GM19023 (cell line): ENCODE measurements at regions not wholly inside any gene's neighbourhood (a gene's known extent, or its start where the extent isn't known, plus 50 kb on each side); places are given as distances from the start of the nearest gene placed in this dataset.

Source experiments
- ATAC-seq: cut with Tn5 transposase; IDR thresholded peaks from one replicate; pipeline ENCODE4 v1.9.1; 2021; ENCODE audit warnings: mild to moderate bottlenecking, moderate library complexity; ENCODE audit not compliant: unreplicated experiment

DNA sequence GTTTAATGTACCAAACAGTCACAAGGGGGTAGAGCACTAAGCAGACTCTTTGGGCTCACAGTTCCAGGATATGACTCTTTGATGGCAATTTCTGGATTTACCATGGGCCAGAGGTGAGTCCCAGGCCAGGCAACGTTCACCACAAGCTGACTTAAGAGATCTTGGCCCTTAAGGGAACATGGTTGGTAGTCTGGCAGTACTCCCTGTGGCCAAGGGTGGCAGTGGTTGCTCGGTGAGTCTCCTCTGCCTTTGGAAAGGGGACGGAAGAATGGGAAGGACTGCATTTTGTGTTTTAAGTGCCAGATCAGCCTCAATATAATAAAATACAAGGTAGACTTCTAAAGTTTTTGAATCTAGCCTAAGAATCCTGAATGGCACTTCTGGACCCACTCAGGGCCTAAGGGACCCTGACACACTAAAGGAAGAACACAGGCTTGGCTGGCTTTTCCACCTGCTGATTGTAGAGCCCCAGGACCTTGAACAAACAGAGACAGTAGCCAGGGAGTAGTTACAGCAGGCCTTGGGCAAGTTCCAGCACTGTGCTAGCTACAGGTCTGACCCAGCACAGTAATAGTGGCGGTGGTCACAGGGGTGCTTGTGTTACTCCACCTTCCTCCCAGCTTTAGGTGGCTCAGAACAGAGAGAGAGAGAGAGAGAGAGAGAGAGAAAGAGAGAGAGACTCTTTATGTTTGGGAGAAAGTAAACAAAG lies 730.7 kb upstream of the ALCAM start:
- ATAC-seq: no peak

DNA sequence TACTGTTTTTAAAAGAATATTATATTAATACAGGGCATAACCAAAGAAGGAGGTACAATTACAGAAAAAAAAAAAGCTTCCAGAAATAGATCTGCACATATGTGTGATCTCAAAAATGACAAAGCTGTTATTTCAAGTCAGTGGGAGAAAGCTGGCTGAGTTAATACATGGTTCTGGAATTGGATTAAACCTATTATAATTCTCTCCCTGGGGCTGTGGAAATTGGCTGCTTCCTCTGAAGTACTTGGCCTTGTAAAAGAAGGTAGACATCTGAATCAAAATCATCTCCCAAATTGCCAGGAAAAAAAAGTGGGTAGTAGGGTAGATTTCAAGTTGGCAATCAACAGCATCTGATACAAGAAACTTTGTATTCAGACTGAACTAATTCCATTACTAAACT lies 723.9 kb upstream of the ALCAM start:
- no peak for ATAC-seq

DNA sequence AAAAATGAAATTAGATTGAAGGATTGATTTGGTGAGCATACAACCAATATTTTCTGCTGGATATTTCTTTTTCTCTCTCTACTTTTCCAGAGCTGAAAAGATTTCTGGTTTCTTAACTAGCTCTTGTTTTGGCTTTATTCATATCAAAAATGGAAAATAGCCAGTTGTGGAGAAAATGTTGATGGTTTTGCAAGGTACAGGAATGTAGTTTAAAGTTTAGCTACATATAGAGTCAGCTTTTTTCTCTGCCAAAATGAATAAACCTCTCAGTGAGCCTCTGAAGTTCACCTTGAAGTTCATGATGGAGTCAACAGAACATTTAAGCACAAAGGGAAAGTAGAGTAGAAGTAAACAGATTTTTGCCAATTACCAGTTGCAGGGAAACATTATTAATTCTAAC lies 720.5 kb upstream of the ALCAM start:
- ATAC-seq: no peak

DNA sequence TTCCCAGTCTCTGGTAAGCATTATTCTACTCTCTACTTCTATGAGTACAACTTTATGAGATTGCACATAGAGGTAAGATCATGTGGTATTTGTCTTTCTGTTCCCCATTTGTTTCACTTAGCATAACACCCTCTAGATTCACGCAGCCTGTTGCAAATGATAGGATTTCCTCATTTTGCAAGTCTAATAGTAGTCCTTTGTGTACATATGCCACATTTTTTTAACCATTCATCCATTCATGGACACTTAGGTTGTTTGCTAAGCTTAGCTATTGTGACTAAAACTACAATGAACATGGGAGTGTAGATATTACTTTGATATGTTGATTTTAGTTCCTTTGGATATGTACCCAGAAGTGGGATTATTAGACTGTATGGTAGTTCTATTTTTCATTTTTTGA lies 717.9 kb upstream of the ALCAM start:
- no peak for ATAC-seq

DNA sequence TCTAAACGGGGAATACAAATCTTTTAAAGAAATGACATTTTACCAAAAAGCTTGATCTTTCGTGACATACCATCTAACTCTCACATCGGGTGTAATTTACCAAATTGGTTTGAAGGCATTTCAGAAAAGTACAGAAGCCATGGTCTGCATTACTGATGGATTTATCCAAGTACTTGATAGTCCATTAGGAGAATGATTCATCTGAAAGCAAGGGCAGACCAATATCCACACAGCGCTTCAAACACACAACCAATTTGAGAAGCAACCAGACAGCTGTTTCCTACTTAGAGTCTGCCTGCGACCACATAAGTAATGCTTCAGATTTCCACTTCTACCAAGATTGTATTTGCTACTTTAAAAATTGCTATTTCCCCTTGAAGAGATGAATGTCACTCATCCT lies 697.6 kb upstream of the ALCAM start:
- no peak for ATAC-seq

DNA sequence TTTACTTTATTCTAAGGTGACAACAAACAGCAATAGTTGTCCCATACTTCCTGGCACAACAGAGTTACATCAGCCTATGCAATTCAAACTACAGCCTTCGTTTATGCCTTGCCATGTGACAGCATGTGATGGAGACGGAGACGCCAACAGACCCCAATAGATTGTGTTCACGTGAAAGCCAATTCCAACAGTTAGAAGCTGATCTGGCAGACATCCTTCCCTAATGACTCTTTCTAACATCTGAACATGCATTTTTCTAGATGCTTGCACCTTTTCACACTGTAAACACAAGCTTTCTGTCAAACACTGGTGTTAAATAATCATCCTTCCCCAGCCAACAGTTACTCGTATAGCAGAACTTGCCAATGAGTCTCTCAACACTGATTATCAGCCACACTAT lies 694.4 kb upstream of the ALCAM start:
- no peak for ATAC-seq

DNA sequence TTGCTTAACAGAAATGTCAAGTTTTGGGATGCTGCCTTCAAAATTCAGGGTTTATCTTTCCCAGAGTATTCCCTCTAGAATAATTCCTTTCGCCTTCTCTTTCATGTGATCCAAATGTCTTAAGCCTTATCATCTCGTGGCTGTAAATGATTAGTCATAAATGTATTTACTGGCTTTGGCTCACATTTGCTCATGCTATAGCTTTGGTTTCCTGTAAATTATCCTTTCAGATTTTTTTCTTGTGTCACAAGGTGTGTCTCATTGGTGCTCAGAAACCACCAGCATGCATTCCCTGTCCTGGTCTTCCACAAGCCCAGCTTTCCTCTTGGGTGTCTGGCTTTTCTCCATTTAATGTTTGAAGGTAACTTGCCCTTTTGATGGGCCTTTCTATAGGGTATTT lies 692.7 kb upstream of the ALCAM start:
- ATAC-seq: no peak

DNA sequence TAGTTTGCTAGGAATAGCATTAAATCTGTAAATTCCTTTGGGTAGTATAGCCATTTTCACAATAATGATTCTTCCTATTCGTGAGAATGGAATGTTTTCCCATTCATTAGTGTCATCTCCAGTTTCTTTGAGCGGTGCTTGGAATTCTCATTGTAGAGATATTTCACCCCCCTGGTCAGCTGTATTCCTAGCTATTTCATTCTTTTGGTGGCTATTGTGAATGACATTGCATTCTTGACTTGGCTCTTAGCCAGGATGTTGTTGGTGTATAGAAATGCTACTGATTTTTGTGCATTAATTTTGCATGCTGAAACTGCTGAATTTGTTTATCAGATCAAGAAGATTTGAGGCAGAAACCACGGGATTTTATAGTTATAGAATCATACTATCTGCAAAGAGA lies 690.5 kb upstream of the ALCAM start:
- no peak for ATAC-seq

DNA sequence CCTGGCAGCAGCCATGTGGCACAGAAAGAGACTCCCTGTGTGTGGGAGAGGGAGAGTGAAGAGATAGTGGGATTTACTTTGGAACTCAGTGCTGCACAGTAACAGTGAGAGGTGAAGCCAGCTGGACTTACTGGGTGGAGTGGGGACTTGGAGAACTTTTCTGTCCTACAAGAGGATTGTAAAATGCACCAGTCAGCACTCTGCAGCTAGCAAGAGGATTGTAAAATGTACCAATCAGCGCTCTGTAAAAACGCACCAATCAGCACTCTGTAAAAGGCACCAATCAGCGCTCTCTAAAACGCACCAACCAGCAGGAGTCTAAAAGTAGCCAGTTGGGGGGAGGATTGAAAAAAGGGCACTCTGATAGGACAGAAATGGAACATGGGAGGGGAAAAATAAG lies 688.8 kb upstream of the ALCAM start:
- no peak for ATAC-seq

DNA sequence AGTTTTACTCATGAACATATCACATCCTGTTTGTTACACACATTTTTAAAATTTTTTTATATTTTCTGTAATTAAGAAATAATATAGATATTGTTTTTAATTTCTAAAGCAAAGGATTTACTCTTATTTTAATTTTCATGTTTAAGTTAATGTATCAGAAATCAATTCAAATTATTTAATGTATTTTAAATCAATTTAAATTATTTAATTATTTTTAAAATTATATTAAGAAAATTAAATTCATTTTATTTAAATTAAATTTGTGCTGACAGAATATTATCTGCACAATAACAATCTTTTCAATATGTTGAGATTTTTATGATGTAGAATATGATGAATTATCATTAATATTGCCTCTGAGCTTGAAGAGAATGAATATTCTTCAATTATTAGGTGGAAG lies 681.2 kb upstream of the ALCAM start:
- ATAC-seq: no peak

DNA sequence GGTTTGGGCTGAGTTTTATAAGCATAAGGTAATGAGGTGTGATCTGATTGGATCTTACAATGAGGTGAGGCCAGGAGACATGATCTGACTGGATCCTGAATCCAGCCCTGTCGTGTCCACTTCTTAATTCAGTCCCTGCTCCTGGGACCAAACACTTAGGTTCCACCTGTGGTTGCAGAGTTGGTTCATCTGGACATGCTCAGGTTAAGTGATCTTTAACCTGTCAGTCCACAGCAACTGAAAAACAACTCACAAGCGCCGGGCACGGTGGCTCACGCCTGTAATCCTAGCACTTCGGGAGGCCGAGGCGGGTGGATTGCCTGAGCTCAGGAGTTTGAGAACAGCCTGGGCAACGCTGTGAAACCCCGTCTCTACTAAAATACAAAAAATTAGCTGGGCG lies 679.3 kb upstream of the ALCAM start:
- ATAC-seq: no peak

DNA sequence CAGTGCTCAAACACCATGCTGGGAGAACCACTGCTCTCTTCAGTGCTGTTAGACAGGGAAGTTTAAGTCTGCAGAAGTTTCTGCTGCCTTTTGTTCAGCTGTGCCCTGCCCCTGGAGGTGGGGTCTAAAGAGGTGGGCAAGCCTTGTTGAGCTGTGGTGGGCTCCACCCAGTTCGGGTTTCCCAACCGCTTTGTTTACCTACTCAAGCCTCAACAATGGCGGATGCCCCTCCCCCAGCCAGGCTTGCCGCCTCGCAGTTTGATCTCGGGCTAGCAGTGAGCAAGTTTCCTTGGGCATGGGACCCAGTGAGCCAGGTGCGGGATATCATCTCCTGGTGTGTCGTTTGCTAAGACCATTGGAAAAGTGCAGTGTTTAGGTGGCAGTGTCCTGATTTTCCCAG lies 670.2 kb upstream of the ALCAM start:
- no peak for ATAC-seq

DNA sequence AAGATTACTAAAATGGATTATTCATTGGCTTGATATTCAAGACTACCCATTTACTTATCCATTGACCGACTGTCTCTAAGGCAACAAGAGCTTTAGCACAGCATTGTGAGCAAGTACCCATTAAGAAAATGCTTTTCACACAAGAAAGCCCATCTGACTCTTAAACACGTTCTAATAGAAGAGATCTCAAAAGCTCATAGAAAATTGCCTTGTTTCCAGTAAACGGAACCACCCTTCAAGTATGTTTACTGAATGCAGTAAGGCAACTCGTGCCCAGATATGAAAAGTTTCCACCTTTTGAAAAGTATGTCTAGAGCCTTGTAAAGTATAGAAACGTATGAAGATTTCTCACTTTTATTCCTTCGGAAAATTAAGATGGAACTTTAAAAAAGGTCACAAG lies 655.3 kb upstream of the ALCAM start:
- ATAC-seq: no peak

DNA sequence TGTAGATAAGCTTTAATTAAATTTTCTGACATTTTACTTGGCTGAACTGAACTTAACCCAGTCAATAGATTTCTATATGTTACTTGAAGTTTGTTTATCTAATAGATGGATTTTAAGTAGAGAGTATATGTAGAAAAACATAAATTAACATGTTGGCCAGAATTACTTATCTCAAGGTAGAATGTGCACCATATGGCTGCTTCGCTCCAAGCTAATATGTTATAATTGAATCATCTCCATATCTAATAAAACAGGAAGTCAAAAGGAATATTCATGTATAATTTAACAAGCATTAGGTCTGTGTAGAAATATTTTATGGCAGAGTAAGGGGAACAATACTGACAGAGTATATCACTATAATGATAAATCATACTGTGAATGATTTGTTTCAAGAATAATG lies 650.7 kb upstream of the ALCAM start:
- ATAC-seq: no peak

DNA sequence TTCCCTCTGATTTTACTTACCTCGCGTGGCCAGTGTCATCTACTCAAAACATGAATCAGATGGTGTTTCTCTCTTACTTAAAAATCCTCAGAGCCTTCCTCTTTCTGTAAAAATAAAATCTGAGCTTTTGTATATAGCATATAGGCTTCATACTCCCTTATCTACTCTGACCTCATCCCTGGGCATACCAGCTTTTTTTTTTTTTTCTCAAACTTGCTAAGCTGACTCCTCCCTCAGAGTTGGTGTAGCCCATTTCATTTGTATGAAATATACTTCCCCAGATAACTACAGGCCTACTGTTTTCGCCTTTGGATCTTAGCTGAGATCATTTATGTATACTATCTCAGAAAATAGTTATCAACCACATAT lies 648.9 kb upstream of the ALCAM start:
- peak; percentile 26 for ATAC-seq

DNA sequence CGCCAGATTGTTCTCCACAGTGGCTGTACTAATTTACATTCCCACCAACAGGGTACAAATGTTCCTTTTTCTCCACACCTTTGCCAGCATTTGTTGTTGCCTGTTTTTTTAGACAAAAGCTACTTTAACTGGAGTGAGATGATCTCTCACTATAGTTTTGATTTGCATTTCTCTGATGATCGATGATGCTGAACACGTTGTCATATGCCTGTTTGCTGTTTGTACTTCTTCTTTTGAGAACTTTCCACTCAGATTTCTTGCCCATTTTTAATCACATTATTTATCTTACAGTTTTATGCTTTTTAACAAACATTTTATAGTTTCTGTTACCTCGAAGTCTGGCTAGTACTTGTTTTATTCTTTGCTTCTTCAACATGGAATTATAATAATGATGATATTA lies 643.7 kb upstream of the ALCAM start:
- no peak for ATAC-seq

DNA sequence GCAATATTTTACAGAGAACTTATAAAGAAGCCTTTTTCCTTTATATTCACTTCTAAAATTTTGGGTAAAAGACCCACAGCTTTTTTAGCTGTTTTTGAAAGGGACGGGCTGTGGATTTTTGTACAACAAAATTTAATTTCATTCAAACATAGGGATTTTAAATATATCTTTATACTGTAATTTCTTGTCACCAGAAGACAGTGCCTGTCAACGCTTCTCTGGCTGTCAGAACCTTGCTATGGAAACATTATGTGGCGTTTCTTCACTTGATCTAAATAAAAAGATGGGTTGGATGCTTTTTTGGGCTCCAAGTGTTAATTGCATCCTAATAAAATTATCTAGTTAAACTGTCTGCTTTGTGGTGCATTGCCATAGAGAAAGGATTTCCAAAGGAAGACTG lies 635.6 kb upstream of the ALCAM start:
- ATAC-seq: no peak

DNA sequence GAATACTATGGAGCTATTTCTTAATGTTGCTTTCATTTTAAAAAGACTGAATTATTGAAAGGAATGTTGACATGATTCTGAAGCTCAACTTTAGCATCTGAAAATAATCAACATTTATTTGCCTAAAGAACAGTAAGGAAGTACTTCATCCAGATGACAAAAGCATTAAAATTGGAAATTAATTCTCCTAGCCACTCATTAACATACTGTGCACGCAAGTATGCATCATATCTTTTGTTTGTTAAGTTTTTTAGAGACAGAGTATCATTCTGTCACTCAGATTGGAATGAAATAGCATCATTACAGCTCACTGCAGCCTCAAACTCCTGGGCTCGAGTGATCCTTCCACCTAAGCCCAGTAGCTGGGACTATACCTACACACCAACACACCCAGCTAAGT lies 632.1 kb upstream of the ALCAM start:
- ATAC-seq: no peak

DNA sequence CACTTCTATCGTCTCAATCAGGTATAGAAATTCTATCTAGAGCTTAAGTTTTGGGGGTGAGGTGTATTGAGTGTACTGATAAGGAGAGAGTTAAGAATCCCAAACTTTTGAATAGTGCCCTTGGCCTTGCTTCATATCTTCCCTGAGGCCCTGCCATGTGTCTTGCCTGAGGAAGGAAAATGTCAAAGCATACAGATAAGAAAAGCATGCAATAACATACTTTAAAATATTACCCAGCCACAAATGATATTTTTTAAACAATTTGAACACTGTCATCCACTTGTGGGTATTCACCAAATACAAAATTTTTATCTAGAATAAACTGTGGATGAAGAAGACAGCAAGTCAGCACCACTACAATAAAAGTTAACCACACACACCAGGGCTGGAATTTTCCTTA lies 631.0 kb upstream of the ALCAM start:
- no peak for ATAC-seq

DNA sequence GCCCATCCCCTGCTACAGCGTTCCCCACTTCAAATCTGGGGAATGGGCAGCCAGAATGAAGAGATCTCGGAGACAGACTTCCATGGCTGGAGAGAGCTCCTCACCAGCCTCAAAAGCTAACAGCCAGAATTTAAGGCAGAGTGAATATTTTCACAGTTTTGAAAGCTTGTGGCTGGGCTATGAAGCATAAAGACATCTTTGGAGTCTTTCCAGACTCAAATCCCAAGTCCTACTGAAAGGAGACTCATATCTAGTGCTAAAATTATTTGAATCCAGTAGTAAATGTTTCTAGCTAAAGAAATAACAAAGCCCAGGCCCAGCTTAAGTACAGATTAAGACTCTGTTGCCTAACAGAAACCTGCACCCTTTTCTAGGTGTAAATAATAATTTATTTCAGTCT lies 628.4 kb upstream of the ALCAM start:
- ATAC-seq: no peak

DNA sequence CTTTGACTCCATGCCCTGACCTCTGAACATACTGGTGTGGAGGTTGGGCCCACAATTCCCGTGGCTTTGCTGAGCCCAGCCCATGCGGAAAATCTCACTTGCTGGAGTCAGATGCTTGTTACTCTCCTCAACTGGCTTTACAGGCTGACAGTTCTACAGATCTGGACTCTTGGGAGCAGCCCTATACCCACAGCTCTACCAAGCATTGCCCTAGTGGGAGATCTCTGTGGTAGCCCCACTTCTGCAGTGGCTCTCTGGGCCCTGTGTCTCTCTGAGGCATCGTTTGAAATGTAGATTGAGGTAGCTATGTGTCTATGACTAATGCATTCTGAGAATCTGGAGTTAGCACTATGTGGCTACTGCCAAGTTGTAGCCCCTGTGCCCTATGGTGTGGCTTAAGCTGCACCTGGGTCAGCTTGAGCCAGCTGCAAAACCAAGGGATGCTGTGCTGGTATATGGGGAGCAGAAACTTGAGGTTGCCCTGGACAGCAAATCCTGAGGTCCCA lies 625.8 kb upstream of the ALCAM start:
- no peak for ATAC-seq

DNA sequence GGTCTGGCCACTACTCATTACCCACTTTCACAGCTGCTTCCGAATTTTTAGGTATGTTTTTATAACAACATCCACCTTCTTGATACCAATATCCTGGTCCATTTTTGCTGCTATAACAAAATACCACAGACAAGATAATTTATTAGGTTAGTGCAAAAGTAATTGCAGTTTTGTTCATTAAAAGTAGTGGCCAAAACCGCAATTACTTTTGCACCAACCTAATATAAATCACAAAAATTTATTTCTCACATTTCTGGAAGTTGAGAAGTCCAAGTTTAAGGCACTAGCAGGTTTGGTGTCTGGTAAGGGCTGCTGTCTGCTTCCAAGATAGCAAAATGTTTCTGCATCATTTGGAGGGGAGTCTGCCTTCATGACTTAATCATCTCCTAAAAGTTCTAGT lies 624.7 kb upstream of the ALCAM start:
- no peak for ATAC-seq

DNA sequence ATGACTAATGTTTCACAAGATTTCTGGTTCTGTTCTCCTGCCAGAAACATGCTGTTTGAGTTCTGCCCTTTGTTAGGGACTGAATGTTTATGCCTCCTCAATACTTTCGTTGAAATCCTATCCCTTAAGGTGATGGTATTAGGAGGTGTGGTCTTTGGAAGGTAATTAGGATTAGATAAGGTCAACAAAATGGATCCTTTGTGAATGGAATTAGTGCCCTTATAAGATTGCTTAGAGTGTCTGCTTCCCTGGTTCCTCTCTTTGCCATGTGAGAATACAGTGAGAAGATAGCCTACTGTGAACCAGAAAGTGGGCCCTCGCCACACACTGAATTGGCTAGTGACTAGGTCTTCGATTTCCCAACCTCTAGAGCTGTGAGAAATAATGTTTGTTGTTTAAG lies 621.4 kb upstream of the ALCAM start:
- ATAC-seq: no peak
